LNCAP (cell line): ENCODE measurements at regions not wholly inside any gene's neighbourhood (a gene's known extent, or its start where the extent isn't known, plus 50 kb on each side); places are given as distances from the start of the nearest gene placed in this dataset.

Experiments used
- TF ChIP-seq, protein P1 (sequence below): fragments of 450-650 bp; IDR thresholded peaks from 2 replicates; pipeline ENCODE4 v1.5.1; 2017; ENCODE audit warnings: mild to moderate bottlenecking

DNA sequence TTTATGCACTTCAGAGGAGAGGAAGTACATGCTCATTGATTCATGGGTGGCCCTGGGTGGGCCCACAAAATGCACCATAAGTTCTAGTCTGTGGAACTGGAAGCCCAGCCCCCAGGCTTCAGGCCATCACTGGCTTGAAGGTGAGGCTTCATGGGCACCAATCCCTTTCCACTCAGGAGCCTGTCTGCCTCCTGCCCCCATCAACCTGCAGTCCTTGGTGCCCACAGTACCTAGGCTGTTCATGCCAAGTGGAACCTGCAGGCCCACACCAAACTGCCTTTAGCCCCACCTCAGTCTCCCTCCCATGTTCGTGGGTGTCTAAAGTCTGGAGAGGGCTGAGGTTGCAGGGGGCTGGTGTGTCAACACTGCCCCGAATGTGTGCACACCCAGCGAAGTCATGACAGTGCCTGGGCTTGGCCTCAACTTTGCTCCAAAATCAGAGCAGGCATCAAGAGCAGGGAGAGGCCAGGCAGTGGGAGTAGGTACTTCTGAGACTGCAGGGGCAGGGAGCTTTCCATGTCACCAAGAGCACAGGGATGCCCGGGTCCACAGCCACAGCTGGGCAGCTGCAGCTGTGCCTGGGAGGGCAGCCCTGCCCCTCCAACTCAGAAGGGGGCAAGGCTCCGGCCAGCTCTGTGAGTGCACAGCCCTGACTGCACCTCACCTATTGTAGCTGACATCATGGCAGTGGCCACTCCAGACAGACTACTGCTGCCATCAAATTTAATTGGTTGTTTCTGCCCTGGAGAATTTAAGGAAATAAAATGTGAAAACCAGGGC, 1250.4 kb upstream of the IGFBP7 start:
- TF ChIP-seq, protein P1, sequence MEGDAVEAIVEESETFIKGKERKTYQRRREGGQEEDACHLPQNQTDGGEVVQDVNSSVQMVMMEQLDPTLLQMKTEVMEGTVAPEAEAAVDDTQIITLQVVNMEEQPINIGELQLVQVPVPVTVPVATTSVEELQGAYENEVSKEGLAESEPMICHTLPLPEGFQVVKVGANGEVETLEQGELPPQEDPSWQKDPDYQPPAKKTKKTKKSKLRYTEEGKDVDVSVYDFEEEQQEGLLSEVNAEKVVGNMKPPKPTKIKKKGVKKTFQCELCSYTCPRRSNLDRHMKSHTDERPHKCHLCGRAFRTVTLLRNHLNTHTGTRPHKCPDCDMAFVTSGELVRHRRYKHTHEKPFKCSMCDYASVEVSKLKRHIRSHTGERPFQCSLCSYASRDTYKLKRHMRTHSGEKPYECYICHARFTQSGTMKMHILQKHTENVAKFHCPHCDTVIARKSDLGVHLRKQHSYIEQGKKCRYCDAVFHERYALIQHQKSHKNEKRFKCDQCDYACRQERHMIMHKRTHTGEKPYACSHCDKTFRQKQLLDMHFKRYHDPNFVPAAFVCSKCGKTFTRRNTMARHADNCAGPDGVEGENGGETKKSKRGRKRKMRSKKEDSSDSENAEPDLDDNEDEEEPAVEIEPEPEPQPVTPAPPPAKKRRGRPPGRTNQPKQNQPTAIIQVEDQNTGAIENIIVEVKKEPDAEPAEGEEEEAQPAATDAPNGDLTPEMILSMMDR: no peak

DNA sequence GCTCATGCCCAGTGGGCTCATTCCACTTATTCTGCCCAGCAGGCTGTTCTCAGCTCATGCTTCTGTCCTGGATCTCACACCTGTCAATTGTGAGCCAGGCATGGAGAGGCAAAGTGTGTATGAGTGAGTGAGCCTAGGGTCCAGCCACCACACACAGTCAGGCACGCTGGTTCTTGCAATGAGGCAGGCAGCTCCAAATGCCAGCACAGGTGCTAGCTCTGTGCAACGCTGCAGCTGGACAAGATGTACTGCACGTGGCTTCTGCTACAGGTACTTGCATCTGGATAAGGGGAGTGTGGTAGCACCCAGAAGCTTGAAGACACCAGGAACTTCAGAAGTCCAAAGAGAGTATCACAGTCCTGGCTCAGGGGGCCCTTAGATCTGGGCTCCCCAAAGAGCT, 1249.4 kb upstream of the IGFBP7 start:
- TF ChIP-seq, protein P1: no peak

DNA sequence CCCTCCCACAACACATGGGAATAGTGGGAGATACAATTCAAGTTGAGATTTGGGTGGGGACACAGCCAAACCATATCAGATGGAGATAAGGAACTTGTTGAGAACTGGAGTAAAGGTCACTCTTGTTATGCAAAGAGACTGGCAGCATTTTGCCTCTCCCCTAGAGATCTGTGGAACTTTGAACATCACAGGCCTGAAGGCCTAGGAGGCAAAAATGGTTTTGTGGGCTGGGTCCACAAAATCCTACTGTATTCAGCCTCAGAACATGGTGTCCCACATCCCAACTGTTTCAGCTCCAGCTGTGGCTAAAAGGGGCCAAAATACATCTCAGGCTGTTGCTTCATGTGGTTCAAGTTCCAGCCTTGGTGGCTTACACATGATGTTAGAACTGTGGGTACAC, 1247.8 kb upstream of the IGFBP7 start:
- TF ChIP-seq, protein P1: no peak

DNA sequence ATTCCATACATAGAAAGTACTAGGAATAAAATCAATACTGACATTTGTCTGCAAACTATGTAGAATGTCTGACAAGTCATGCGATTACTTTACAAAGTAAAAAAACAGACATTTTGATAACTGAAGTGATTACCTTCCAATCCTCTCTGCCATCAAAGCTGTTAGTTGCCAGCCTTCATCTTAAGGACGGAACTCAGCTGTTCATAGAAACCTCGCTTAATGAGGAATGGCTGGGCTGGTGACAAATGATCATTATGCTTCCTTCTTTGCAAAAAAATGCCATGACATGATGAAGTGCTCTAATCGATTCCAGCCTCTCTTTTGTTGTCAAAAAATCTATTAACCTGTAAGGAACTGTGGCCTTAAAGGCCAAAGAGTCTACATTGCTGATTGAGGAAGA, 1214.9 kb upstream of the IGFBP7 start:
- TF ChIP-seq, protein P1: no peak

DNA sequence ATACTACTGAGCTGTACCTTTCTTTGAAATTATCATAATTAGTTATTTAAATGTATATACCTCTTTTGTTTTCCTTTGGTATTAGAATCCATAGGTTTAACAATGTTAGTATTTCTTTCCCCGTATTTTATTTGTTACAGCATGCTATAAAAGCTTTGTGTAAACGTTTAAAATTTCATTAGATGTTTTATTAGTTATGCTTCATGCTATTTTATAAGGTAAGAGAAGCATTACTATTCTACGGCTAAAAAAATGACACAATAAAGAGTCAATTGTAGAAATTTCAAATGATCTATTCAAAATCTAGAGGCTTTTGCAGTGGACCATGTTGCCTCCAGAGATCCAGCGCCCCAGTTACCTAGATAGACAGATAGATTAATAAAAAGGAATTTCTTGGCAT, 1203.3 kb upstream of the IGFBP7 start:
- TF ChIP-seq, protein P1: no peak

DNA sequence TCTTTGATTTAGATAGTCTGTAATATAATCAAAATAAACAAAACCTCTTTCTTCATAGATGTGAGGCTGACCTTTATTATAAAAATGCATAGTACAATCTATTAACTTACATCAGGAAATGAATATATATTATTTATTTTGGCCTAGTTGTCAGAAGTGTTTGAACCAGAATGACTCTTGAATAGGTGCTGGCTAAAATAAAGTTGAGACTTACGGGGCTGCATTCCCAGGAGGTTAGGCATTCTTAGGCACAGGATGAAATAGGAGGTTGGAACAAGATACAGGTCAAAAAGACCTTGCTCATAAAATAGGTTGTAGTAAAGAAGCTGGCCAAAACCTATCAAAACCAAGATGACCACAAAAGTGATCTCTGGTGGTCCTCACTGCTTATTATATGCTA, 1193.3 kb upstream of the IGFBP7 start:
- TF ChIP-seq, protein P1: no peak

DNA sequence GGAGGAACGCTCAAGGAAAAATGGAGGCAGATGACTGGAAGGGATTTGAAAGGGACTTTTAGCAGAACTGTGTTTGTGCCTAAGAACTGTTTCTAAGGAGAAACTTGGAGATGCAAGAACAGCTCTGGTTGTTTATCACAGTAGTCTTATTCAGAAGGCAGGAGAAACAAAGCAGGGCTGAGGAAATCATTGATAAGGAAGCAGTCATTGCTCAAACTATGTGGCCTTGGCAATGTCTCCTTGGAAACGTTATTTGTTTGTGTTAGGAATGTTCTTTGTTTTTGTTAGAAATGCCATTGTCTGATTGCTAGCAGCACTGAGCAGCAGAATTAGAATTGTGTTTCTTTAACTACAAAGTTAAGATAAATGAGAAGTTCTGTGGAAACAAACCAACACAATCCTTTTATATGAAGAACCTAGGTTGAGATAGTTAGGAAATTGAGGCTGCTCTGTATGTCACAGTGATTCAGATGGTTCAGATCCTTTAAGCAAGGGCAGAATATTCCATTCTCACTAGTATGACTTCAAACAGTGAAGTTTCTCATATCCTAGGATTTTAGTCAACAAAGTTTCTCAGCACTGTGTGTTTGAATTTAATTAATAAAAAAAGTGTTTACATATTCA, 1191.3 kb upstream of the IGFBP7 start:
- TF ChIP-seq, protein P1: no peak
